ENCODE measurements at regions not wholly inside any gene's neighbourhood (a gene's known extent, or its start where the extent isn't known, plus 50 kb on each side); places are given as distances from the start of the nearest gene placed in this dataset.

DNA sequence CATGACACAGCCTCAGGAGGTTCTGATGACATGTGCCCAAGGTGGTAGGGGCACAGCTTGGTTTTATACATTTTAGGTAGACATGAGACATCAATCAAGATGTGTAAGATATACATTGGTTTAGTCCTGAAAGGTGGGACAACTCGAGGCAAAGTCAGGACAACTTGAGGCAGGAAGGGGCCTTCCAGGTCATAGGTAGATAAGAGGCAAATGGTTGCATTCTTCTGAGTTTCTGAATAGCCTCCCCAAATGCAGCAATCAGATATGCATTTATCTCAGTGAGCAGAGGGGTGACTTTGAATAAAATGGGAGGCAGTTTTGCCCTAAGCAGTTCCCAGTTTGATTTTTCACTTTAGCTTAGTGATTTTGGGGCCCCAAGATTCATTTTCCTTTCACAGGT, 91.6 kb downstream of the CHCHD4 start:
- TF ChIP-seq, protein P1, sequence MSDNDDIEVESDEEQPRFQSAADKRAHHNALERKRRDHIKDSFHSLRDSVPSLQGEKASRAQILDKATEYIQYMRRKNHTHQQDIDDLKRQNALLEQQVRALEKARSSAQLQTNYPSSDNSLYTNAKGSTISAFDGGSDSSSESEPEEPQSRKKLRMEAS (IDR thresholded peaks at IDR 0.05), result no peak
- TF ChIP-seq, protein P2, sequence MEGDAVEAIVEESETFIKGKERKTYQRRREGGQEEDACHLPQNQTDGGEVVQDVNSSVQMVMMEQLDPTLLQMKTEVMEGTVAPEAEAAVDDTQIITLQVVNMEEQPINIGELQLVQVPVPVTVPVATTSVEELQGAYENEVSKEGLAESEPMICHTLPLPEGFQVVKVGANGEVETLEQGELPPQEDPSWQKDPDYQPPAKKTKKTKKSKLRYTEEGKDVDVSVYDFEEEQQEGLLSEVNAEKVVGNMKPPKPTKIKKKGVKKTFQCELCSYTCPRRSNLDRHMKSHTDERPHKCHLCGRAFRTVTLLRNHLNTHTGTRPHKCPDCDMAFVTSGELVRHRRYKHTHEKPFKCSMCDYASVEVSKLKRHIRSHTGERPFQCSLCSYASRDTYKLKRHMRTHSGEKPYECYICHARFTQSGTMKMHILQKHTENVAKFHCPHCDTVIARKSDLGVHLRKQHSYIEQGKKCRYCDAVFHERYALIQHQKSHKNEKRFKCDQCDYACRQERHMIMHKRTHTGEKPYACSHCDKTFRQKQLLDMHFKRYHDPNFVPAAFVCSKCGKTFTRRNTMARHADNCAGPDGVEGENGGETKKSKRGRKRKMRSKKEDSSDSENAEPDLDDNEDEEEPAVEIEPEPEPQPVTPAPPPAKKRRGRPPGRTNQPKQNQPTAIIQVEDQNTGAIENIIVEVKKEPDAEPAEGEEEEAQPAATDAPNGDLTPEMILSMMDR (IDR thresholded peaks at IDR 0.05; ENCODE audit: low read depth, low read length, missing input control), result no peak
- TF ChIP-seq, protein P3, sequence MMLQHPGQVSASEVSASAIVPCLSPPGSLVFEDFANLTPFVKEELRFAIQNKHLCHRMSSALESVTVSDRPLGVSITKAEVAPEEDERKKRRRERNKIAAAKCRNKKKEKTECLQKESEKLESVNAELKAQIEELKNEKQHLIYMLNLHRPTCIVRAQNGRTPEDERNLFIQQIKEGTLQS (IDR thresholded peaks at IDR 0.05), result no peak
- TF ChIP-seq, protein P4, sequence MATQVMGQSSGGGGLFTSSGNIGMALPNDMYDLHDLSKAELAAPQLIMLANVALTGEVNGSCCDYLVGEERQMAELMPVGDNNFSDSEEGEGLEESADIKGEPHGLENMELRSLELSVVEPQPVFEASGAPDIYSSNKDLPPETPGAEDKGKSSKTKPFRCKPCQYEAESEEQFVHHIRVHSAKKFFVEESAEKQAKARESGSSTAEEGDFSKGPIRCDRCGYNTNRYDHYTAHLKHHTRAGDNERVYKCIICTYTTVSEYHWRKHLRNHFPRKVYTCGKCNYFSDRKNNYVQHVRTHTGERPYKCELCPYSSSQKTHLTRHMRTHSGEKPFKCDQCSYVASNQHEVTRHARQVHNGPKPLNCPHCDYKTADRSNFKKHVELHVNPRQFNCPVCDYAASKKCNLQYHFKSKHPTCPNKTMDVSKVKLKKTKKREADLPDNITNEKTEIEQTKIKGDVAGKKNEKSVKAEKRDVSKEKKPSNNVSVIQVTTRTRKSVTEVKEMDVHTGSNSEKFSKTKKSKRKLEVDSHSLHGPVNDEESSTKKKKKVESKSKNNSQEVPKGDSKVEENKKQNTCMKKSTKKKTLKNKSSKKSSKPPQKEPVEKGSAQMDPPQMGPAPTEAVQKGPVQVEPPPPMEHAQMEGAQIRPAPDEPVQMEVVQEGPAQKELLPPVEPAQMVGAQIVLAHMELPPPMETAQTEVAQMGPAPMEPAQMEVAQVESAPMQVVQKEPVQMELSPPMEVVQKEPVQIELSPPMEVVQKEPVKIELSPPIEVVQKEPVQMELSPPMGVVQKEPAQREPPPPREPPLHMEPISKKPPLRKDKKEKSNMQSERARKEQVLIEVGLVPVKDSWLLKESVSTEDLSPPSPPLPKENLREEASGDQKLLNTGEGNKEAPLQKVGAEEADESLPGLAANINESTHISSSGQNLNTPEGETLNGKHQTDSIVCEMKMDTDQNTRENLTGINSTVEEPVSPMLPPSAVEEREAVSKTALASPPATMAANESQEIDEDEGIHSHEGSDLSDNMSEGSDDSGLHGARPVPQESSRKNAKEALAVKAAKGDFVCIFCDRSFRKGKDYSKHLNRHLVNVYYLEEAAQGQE (IDR thresholded peaks at IDR 0.05), result no peak
- TF ChIP-seq FOXA2 (IDR thresholded peaks at IDR 0.05) (no peak), SP1 (IDR thresholded peaks at IDR 0.05) (no peak), TAF1 (conservative IDR thresholded peaks at IDR 0.05) (no peak)
